Duodenal mucosa (tissue), 2 donors: ENCODE measurements at regions not wholly inside any gene's neighbourhood (a gene's known extent, or its start where the extent isn't known, plus 50 kb on each side); places are given as distances from the start of the nearest gene placed in this dataset.

Source experiments
- H3K27ac ChIP-seq: one replicate; pipeline ENCODE4 v1.7.0; 2013; ENCODE audit warnings: low read depth, low read length
- H3K27me3 ChIP-seq, 2 donors: one replicate each; pipeline ENCODE4 v1.7.0; 2013; ENCODE audit warnings: low read length in 2 of 2, control low read depth in 1 of 2; ENCODE audit not compliant: insufficient read depth in 2 of 2, control insufficient read depth in 1 of 2
- H3K36me3 ChIP-seq, 2 donors: one replicate each; pipeline ENCODE4 v1.7.0; 2013; ENCODE audit warnings: low read length in 2 of 2, control low read depth in 1 of 2; ENCODE audit not compliant: insufficient read depth in 2 of 2, control insufficient read depth in 1 of 2
- H3K4me1 ChIP-seq, 2 donors: one replicate each; pipeline ENCODE4 v1.7.0; 2013; ENCODE audit warnings: low read length in 2 of 2, control low read depth in 1 of 2; ENCODE audit not compliant: insufficient read depth in 2 of 2, control insufficient read depth in 1 of 2
- H3K4me3 ChIP-seq, 2 donors: one replicate each; pipeline ENCODE4 v1.7.0; 2013; ENCODE audit warnings: low read length in 2 of 2, low read depth in 1 of 2
- H3K9ac ChIP-seq, 2 donors: one replicate each; pipeline ENCODE4 v1.7.0; 2013; ENCODE audit warnings: low read length in 2 of 2, low read depth in 1 of 2
- H3K9me3 ChIP-seq, 2 donors: one replicate each; pipeline ENCODE4 v1.7.0; 2013; ENCODE audit warnings: low read length in 2 of 2, control low read depth in 1 of 2; ENCODE audit not compliant: control insufficient read depth in 1 of 2

GRCh38 chr7:94161476-94161875 lies 157.3 kb upstream of the BET1 start:
- no peak overlapping the region for H3K27ac ChIP-seq

GRCh38 chr7:94169682-94170081 lies 165.5 kb upstream of the BET1 start:
- no peaks in the 10 kb centered on the region for H3K4me1 ChIP-seq
- H3K36me3 ChIP-seq = no peaks in the 10 kb centered on the region
- no peak overlapping the region for H3K4me3 ChIP-seq
- no peak overlapping the region for H3K27ac ChIP-seq
- H3K27me3 ChIP-seq = no peaks in the 10 kb centered on the region
- no peak overlapping the region for H3K9ac ChIP-seq
- H3K9me3 ChIP-seq = no peaks in the 10 kb centered on the region

More at GRCh38 chr7:94161476-94161875, 157.3 kb upstream of the BET1 start:
- Histone ChIP-seq H3K4me1 (no peaks in the 10 kb centered on the region), H3K9ac (no peak overlapping the region), H3K27me3 (no peaks in the 10 kb centered on the region), H3K36me3 (no peaks in the 10 kb centered on the region), H3K9me3 (no peaks in the 10 kb centered on the region), H3K4me3 (no peak overlapping the region)

- H3K27ac ChIP-seq = no peak overlapping the region
- no peaks in the 10 kb centered on the region for H3K27me3 ChIP-seq
- H3K9me3 ChIP-seq = no peaks in the 10 kb centered on the region
- H3K36me3 ChIP-seq = no peaks in the 10 kb centered on the region
- no peak overlapping the region for H3K4me3 ChIP-seq
- no peak overlapping the region for H3K9ac ChIP-seq
- H3K4me1 ChIP-seq = no peaks in the 10 kb centered on the region
Observed at GRCh38 chr7:94170836-94171235, 166.7 kb upstream of the BET1 start.

GRCh38 chr7:94173436-94173835 lies 169.3 kb upstream of the BET1 start:
- no peaks in the 10 kb centered on the region for H3K36me3 ChIP-seq
- no peak overlapping the region for H3K27ac ChIP-seq
- H3K4me3 ChIP-seq = no peak overlapping the region
- H3K9ac ChIP-seq = no peak overlapping the region
- H3K27me3 ChIP-seq = no peaks in the 10 kb centered on the region
- H3K9me3 ChIP-seq = no peaks in the 10 kb centered on the region
- H3K4me1 ChIP-seq = no peaks in the 10 kb centered on the region

- Histone ChIP-seq H3K9me3 (no peaks in the 10 kb centered on the region), H3K27me3 (no peaks in the 10 kb centered on the region), H3K4me1 (no peaks in the 10 kb centered on the region), H3K9ac (no peak overlapping the region), H3K27ac (no peak overlapping the region), H3K36me3 (no peaks in the 10 kb centered on the region), H3K4me3 (no peak overlapping the region)
Observed at GRCh38 chr7:94174375-94174774, 170.2 kb upstream of the BET1 start.

- Histone ChIP-seq H3K27ac (no peak overlapping the region), H3K9me3 (no peaks in the 10 kb centered on the region), H3K9ac (no peak overlapping the region), H3K4me3 (no peak overlapping the region), H3K36me3 (no peaks in the 10 kb centered on the region), H3K4me1 (no peaks in the 10 kb centered on the region), H3K27me3 (no peaks in the 10 kb centered on the region)
Observed at GRCh38 chr7:94174956-94175355, 170.8 kb upstream of the BET1 start.

- no peak overlapping the region for H3K4me3 ChIP-seq
- H3K27ac ChIP-seq = no peak overlapping the region
- no peaks in the 10 kb centered on the region for H3K27me3 ChIP-seq
- no peak overlapping the region for H3K9ac ChIP-seq
- no peaks in the 10 kb centered on the region for H3K36me3 ChIP-seq
- no peaks in the 10 kb centered on the region for H3K9me3 ChIP-seq
- H3K4me1 ChIP-seq = no peaks in the 10 kb centered on the region
Observed at GRCh38 chr7:94176694-94177200, 172.6 kb upstream of the BET1 start.

GRCh38 chr7:94177441-94177840 lies 173.3 kb upstream of the BET1 start:
- Histone ChIP-seq H3K27ac (no peak overlapping the region), H3K9me3 (no peaks in the 10 kb centered on the region), H3K9ac (no peak overlapping the region)

GRCh38 chr7:94178230-94178629 lies 174.1 kb upstream of the BET1 start:
- Histone ChIP-seq H3K9me3 (no peaks in the 10 kb centered on the region), H3K9ac (no peak overlapping the region), H3K36me3 (no peaks in the 10 kb centered on the region), H3K4me1 (no peaks in the 10 kb centered on the region), H3K4me3 (no peak overlapping the region), H3K27ac (no peak overlapping the region), H3K27me3 (no peaks in the 10 kb centered on the region)

More at GRCh38 chr7:94177441-94177840, 173.3 kb upstream of the BET1 start:
- no peak overlapping the region for H3K4me3 ChIP-seq
- H3K4me1 ChIP-seq = no peaks in the 10 kb centered on the region
- no peaks in the 10 kb centered on the region for H3K36me3 ChIP-seq
- H3K27me3 ChIP-seq = no peaks in the 10 kb centered on the region

GRCh38 chr7:94179466-94179865 lies 175.3 kb upstream of the BET1 start:
- Histone ChIP-seq H3K27me3 (no peaks in the 10 kb centered on the region), H3K9ac (no peak overlapping the region), H3K9me3 (no peaks in the 10 kb centered on the region), H3K4me1 (no peaks in the 10 kb centered on the region), H3K36me3 (no peaks in the 10 kb centered on the region), H3K4me3 (no peak overlapping the region), H3K27ac (no peak overlapping the region)

- H3K36me3 ChIP-seq = no peaks in the 10 kb centered on the region
- H3K27ac ChIP-seq = no peak overlapping the region
- H3K4me1 ChIP-seq = no peaks in the 10 kb centered on the region
- H3K27me3 ChIP-seq = no peaks in the 10 kb centered on the region
- H3K9me3 ChIP-seq = no peaks in the 10 kb centered on the region
- no peak overlapping the region for H3K9ac ChIP-seq
- H3K4me3 ChIP-seq = no peak overlapping the region
Observed at GRCh38 chr7:94182066-94182465, 177.9 kb upstream of the BET1 start.
